ENCODE measurements at regions not wholly inside any gene's neighbourhood (a gene's known extent, or its start where the extent isn't known, plus 50 kb on each side); places are given as distances from the start of the nearest gene placed in this dataset.

- intact Hi-C loops (cut with DNase I; ENCODE audit: low total_unique reads): no loop called here
- no peak overlapping the region for H3K4me3 ChIP-seq (ENCODE audit: low read depth, poor library complexity, severe bottlenecking)
- no peak for TF ChIP-seq POLR2A (IDR thresholded peaks at IDR 0.05)
- no peak for TF ChIP-seq CTCF (IDR thresholded peaks at IDR 0.05)
- WGBS, 2 donors: 50 to 56% methylated on average over 19 to 21 of the region's 21 CpGs
- no peak for DNase-seq (ENCODE audit: low spot score in 2 of 2)
These were observed 101.0 kb downstream of the BEGAIN start for GRCh38 chr14:100486025-100486828.
